ENCODE measurements at regions not wholly inside any gene's neighbourhood (a gene's known extent, or its start where the extent isn't known, plus 50 kb on each side); places are given as distances from the start of the nearest gene placed in this dataset.

DNA sequence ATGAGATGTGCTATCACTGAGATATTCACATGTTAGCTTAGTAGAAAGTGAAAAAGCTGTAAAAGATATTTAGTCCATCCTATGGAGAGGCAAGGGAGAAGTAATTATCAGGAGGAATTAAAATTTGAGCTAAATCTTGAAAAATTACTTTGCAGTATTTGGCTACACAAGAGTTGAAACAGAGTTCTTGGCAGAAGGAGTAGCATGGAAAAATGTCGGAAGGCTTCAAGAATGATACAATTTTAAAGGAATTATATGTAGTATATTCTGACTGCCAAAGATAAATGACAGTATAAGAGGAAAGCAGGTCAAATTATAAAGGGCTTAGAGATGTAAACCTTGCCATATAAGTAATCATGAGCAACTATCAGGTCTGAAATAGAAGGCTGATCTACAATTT, 518.9 kb downstream of the BRINP3 start:
- Histone ChIP-seq H3K4me1 (ENCODE audit: control insufficient read depth, insufficient read depth, low read length) (no peaks in the 10 kb centered on the region), H3K4me3 (ENCODE audit: low read length) (no peak overlapping the region), H3K27me3 (ENCODE audit: control insufficient read depth, insufficient read depth, low read length) (no peaks in the 10 kb centered on the region), H3K9ac (ENCODE audit: low read length) (no peak overlapping the region), H3K27ac (ENCODE audit: low read depth, low read length) (no peak overlapping the region), H3K36me3 (ENCODE audit: control insufficient read depth, insufficient read depth, low read length) (no peaks in the 10 kb centered on the region)

- no peaks in the 10 kb centered on the region for H3K27me3 ChIP-seq (ENCODE audit: control insufficient read depth, insufficient read depth, low read length)
Observed at GRCh38 chr1:189960769-189961168, 516.9 kb downstream of the BRINP3 start.

GRCh38 chr1:189962181-189962580, 515.5 kb downstream of the BRINP3 start:
- no peaks in the 10 kb centered on the region for H3K36me3 ChIP-seq (ENCODE audit: control insufficient read depth, insufficient read depth, low read length)
- no peaks in the 10 kb centered on the region for H3K4me1 ChIP-seq (ENCODE audit: control insufficient read depth, insufficient read depth, low read length)
- no peaks in the 10 kb centered on the region for H3K27me3 ChIP-seq (ENCODE audit: control insufficient read depth, insufficient read depth, low read length)
- H3K27ac ChIP-seq (ENCODE audit: low read depth, low read length), result no peak overlapping the region
- no peak overlapping the region for H3K4me3 ChIP-seq (ENCODE audit: low read length)
- no peak overlapping the region for H3K9ac ChIP-seq (ENCODE audit: low read length)

More at GRCh38 chr1:189960769-189961168, 516.9 kb downstream of the BRINP3 start:
- H3K4me1 ChIP-seq (ENCODE audit: control insufficient read depth, insufficient read depth, low read length), result no peaks in the 10 kb centered on the region
- no peak overlapping the region for H3K4me3 ChIP-seq (ENCODE audit: low read length)
- no peak overlapping the region for H3K27ac ChIP-seq (ENCODE audit: low read depth, low read length)
- no peaks in the 10 kb centered on the region for H3K36me3 ChIP-seq (ENCODE audit: control insufficient read depth, insufficient read depth, low read length)
- no peak overlapping the region for H3K9ac ChIP-seq (ENCODE audit: low read length)

DNA sequence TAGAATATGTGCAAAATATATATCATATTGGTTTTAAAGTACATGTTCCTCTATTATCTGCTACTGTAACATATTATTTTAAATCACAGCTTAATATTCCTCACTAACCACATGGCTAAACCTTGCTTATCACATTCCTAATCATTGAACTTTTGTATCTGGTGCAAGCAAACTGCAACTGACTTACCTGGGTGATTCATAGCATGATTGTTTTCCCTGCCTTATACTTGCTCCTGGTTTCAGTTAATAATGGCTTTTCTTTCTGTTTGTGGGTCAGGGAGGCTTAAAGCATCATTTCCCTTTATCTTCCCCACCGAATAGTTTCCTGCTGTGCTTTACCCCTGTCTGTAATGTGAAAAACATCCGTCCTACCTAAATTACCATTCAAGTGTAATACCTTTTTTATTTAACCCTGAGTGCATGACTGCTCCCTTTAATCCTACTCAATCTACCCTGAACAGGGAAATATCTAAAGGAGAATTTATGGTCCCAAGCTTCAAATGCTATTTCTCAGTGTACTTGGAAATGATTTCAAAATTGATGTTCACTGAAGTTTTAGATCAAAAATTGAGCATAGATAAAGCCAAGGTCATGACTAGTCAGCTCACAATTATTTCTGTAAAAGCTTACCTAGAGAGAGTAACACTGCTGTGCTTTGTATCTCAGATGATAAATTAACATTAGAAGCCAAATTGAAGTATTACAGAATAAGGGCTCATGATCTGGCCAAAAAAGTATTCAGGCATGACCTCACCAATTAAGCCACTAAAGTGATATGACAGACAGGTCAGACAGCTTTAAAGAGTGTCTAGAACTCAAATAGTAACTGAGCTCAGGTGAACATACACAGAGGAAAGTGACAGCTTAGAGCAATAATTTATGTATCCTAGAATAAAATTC, 507.1 kb downstream of the BRINP3 start:
- Histone ChIP-seq H3K27ac (ENCODE audit: low read depth, low read length) (no peak overlapping the region), H3K9ac (ENCODE audit: low read length) (no peak overlapping the region), H3K27me3 (ENCODE audit: control insufficient read depth, insufficient read depth, low read length) (no peaks in the 10 kb centered on the region), H3K4me3 (ENCODE audit: low read length) (no peak overlapping the region), H3K36me3 (ENCODE audit: control insufficient read depth, insufficient read depth, low read length) (no peaks in the 10 kb centered on the region), H3K4me1 (ENCODE audit: control insufficient read depth, insufficient read depth, low read length) (no peaks in the 10 kb centered on the region)

GRCh38 chr1:189971656-189972055, 506.0 kb downstream of the BRINP3 start:
- no peaks in the 10 kb centered on the region for H3K36me3 ChIP-seq (ENCODE audit: control insufficient read depth, insufficient read depth, low read length)
- H3K27me3 ChIP-seq (ENCODE audit: control insufficient read depth, insufficient read depth, low read length), result no peaks in the 10 kb centered on the region
- no peak overlapping the region for H3K4me3 ChIP-seq (ENCODE audit: low read length)
- no peak overlapping the region for H3K9ac ChIP-seq (ENCODE audit: low read length)
- no peaks in the 10 kb centered on the region for H3K4me1 ChIP-seq (ENCODE audit: control insufficient read depth, insufficient read depth, low read length)
- H3K27ac ChIP-seq (ENCODE audit: low read depth, low read length), result no peak overlapping the region

- H3K9ac ChIP-seq (ENCODE audit: low read length), result no peak overlapping the region
- no peak overlapping the region for H3K27ac ChIP-seq (ENCODE audit: low read depth, low read length)
- H3K4me1 ChIP-seq (ENCODE audit: control insufficient read depth, insufficient read depth, low read length), result no peaks in the 10 kb centered on the region
- no peak overlapping the region for H3K4me3 ChIP-seq (ENCODE audit: low read length)
- H3K36me3 ChIP-seq (ENCODE audit: control insufficient read depth, insufficient read depth, low read length), result no peaks in the 10 kb centered on the region
- H3K27me3 ChIP-seq (ENCODE audit: control insufficient read depth, insufficient read depth, low read length), result no peaks in the 10 kb centered on the region
Observed at GRCh38 chr1:189977184-189977583, 500.5 kb downstream of the BRINP3 start.

DNA sequence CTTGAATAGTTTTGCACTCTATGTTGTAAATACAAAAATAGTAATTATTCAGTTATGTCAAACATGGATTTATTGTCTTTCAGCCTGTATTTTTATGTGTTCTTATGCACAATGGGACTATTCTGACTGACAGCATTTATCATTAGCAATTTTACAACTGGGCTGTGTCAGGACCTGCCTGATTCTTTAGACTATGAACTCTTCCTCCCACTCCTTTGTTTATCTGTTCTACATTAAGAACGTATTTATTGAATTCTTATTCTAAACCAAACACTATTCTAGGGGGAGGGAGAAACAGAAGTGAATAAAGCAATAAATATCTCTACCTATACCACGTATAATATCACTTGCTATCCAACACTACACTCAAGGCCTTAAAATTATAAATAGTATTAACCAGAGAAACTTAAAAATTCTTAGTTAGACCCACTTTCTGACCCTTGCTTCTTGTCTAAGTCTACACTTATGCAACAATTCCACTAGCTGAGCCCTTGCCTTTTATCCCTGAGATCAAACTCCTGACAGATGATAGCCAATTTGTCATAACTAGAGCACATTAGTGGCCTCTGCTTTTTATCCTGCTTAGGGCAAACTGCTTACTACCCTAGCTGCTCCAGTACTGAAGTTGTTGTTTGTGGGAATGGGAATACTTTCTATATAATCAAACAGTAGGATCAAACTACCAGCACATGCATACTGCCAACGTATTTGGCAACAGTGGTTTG, 494.3 kb downstream of the BRINP3 start:
- H3K4me3 ChIP-seq (ENCODE audit: low read length), result no peak overlapping the region
- no peaks in the 10 kb centered on the region for H3K27me3 ChIP-seq (ENCODE audit: control insufficient read depth, insufficient read depth, low read length)
- no peak overlapping the region for H3K9ac ChIP-seq (ENCODE audit: low read length)
- no peak overlapping the region for H3K27ac ChIP-seq (ENCODE audit: low read depth, low read length)
- H3K36me3 ChIP-seq (ENCODE audit: control insufficient read depth, insufficient read depth, low read length), result no peaks in the 10 kb centered on the region
- no peaks in the 10 kb centered on the region for H3K4me1 ChIP-seq (ENCODE audit: control insufficient read depth, insufficient read depth, low read length)

GRCh38 chr1:189986516-189986915, 491.1 kb downstream of the BRINP3 start:
- H3K27ac ChIP-seq (ENCODE audit: low read depth, low read length), result no peak overlapping the region
- no peak overlapping the region for H3K9ac ChIP-seq (ENCODE audit: low read length)
- no peak overlapping the region for H3K4me3 ChIP-seq (ENCODE audit: low read length)
- H3K4me1 ChIP-seq (ENCODE audit: control insufficient read depth, insufficient read depth, low read length), result no peaks in the 10 kb centered on the region
- H3K27me3 ChIP-seq (ENCODE audit: control insufficient read depth, insufficient read depth, low read length), result no peaks in the 10 kb centered on the region
- H3K36me3 ChIP-seq (ENCODE audit: control insufficient read depth, insufficient read depth, low read length), result no peaks in the 10 kb centered on the region

DNA sequence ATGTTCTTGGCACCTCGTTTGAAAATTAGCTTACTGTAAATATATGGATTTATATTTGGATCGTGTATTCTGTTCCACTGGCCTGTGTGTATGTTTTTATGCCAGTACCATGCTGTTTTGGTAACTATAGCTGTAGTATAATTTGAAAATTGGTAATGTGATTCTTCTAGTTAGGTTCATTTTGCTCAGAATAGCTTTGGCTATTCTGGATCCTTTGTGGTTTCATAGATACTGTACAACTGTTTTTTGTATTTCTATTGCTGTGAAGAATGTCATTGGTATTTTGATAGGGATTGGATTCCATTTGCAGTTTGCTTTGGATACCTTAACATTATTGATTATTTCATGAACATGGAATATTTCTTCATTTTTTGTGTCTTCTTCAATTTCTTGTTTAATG, 490.2 kb downstream of the BRINP3 start:
- no peak overlapping the region for H3K4me3 ChIP-seq (ENCODE audit: low read length)
- H3K4me1 ChIP-seq (ENCODE audit: control insufficient read depth, insufficient read depth, low read length), result no peaks in the 10 kb centered on the region
- H3K27me3 ChIP-seq (ENCODE audit: control insufficient read depth, insufficient read depth, low read length), result no peaks in the 10 kb centered on the region
- H3K27ac ChIP-seq (ENCODE audit: low read depth, low read length), result no peak overlapping the region
- H3K9ac ChIP-seq (ENCODE audit: low read length), result no peak overlapping the region
- no peaks in the 10 kb centered on the region for H3K36me3 ChIP-seq (ENCODE audit: control insufficient read depth, insufficient read depth, low read length)

DNA sequence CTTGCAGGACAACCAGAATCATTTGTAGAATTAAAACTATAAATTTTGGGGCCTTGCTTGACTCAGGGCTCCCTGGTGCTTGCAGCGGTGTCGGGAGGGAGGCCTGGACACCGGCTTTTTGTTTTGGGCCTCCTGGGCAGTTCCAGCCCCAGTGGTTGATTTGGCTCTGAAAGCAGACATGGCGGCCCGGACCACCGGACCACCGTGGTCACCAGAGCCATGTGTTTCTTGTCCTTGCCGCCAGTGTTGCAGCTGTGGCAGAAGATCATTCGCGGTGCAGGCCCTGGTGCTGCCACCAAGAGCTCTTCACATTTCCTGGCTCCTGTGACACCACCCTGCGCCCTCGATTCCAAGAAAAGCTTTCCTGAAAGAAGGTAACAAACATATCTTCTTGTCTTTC, 484.8 kb downstream of the BRINP3 start:
- Histone ChIP-seq H3K4me1 (ENCODE audit: control insufficient read depth, insufficient read depth, low read length) (no peaks in the 10 kb centered on the region), H3K27me3 (ENCODE audit: control insufficient read depth, insufficient read depth, low read length) (no peaks in the 10 kb centered on the region), H3K27ac (ENCODE audit: low read depth, low read length) (no peak overlapping the region)

DNA sequence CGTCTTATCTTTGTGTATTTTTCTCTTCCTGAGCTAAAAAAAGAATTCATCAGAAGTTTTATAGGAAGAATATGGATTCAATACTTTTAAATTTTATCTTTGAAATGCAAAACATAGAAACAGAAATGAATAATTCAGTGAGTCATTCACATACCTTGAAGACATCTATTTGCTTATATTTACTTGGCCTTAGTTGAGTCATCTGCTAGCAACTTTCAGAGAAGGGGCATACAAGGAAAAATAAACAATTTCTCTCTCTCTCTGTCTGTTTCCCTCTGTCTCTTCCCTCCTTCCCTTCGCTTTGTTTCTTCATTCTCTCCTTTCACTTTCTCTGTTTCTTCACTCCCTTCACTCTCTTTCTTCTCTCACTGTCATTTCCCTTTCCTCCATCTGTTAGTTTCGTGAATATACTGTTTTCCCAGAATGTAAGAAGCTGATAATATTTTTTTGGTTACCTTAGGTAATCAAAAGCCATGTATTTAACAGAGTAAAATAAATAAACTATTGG, 477.2 kb downstream of the BRINP3 start:
- Histone ChIP-seq H3K36me3 (ENCODE audit: control insufficient read depth, insufficient read depth, low read length) (no peaks in the 10 kb centered on the region), H3K4me1 (ENCODE audit: control insufficient read depth, insufficient read depth, low read length) (no peaks in the 10 kb centered on the region), H3K9ac (ENCODE audit: low read length) (no peak overlapping the region)

More for the DNA sequence above, 484.8 kb downstream of the BRINP3 start:
- Histone ChIP-seq H3K4me3 (ENCODE audit: low read length) (no peak overlapping the region), H3K36me3 (ENCODE audit: control insufficient read depth, insufficient read depth, low read length) (no peaks in the 10 kb centered on the region), H3K9ac (ENCODE audit: low read length) (no peak overlapping the region)

DNA sequence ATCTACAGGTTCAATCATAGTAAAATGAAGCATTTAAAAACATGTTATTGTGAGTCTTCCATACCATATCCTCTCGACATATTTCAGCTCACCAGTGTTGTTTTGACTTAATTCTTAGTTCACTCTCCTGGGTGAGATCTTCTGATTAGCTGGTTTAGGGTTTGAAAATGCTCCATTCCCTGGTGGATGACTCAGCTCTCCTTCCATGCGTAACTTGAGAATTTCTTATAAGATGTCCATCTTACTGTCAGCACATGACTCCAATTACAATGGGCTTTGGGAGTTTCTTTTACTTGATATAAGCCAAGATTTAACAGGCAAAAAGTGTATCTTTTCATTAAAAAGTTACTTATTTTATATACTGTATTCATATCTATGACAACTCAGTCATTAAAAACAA, 476.5 kb downstream of the BRINP3 start:
- Histone ChIP-seq H3K9ac (ENCODE audit: low read length) (no peak overlapping the region), H3K27me3 (ENCODE audit: control insufficient read depth, insufficient read depth, low read length) (no peaks in the 10 kb centered on the region), H3K4me1 (ENCODE audit: control insufficient read depth, insufficient read depth, low read length) (no peaks in the 10 kb centered on the region), H3K27ac (ENCODE audit: low read depth, low read length) (no peak overlapping the region), H3K36me3 (ENCODE audit: control insufficient read depth, insufficient read depth, low read length) (no peaks in the 10 kb centered on the region), H3K4me3 (ENCODE audit: low read length) (no peak overlapping the region)

More for the DNA sequence above, 477.2 kb downstream of the BRINP3 start:
- Histone ChIP-seq H3K4me3 (ENCODE audit: low read length) (no peak overlapping the region), H3K27ac (ENCODE audit: low read depth, low read length) (no peak overlapping the region), H3K27me3 (ENCODE audit: control insufficient read depth, insufficient read depth, low read length) (no peaks in the 10 kb centered on the region)
